NCI-H748 (cell line): ENCODE measurements at regions not wholly inside any gene's neighbourhood (a gene's known extent, or its start where the extent isn't known, plus 50 kb on each side); places are given as distances from the start of the nearest gene placed in this dataset.

Experiments used
- DNase-seq: peaks from one replicate; lab custom pipeline; 2025; ENCODE audit not compliant: unreplicated experiment; lab: John Stamatoyannopoulos, UW

GRCh38 chr1:226816576-226816975 is 53.8 kb upstream of the PSEN2 start:
- DNase-seq, result no peak

GRCh38 chr1:226814751-226815537 is 55.5 kb upstream of the PSEN2 start:
- peak; percentile 75 for DNase-seq

- no peak for DNase-seq
Observed at GRCh38 chr1:226813671-226814591, 56.5 kb upstream of the PSEN2 start.

GRCh38 chr1:226810681-226811080 is 59.7 kb upstream of the PSEN2 start:
- DNase-seq, result no peak

GRCh38 chr1:226809785-226810571 is 60.4 kb upstream of the PSEN2 start:
- no peak for DNase-seq

- DNase-seq, result no peak
Observed at GRCh38 chr1:226808501-226808900, 61.9 kb upstream of the PSEN2 start.

- DNase-seq, result no peak
Observed at GRCh38 chr1:226806988-226807387, 63.4 kb upstream of the PSEN2 start.

- no peak for DNase-seq
Observed at GRCh38 chr1:226804907-226805759, 65.3 kb upstream of the PSEN2 start.

- no peak for DNase-seq
Observed at GRCh38 chr1:226800763-226801380, 61.8 kb upstream of the ITPKB start.

GRCh38 chr1:226799634-226800281 is 60.7 kb upstream of the ITPKB start:
- peak; percentile 6 for DNase-seq

- DNase-seq, result no peak
Observed at GRCh38 chr1:226798427-226799411, 59.6 kb upstream of the ITPKB start.

- no peak for DNase-seq
Observed at GRCh38 chr1:226797151-226797550, 58.1 kb upstream of the ITPKB start.

- DNase-seq, result no peak
Observed at GRCh38 chr1:226793620-226794276, 54.7 kb upstream of the ITPKB start.

- DNase-seq, result no peak
Observed at GRCh38 chr1:226792368-226792767, 53.3 kb upstream of the ITPKB start.

GRCh38 chr1:226790545-226791181 is 51.6 kb upstream of the ITPKB start:
- no peak for DNase-seq

- no peak for DNase-seq
Observed at GRCh38 chr1:226788965-226789364, 49.9 kb upstream of the ITPKB start.
